ENCODE measurements at regions not wholly inside any gene's neighbourhood (a gene's known extent, or its start where the extent isn't known, plus 50 kb on each side); places are given as distances from the start of the nearest gene placed in this dataset.

- WGBS, 2 experiments (ENCODE audit: insufficient coverage in 2 of 2), result 80% methylated on average over 1 of the region's 2 CpGs; no CpG with 5 or more reads in 1 of the 2 experiments
- no peaks in the 10 kb centered on the region for H3K4me1 ChIP-seq (ENCODE audit: control insufficient read depth, insufficient read depth, low read length, poor library complexity, severe bottlenecking)
- H3K9me3 ChIP-seq (ENCODE audit: control insufficient read depth, low read length), result no peaks in the 10 kb centered on the region
- no peak overlapping the region for H3K4me3 ChIP-seq (ENCODE audit: extremely low read depth, insufficient read depth, low read length, poor library complexity, severe bottlenecking)
- H3K36me3 ChIP-seq (ENCODE audit: control insufficient read depth, insufficient read depth, low read length), result no peaks in the 10 kb centered on the region
- H3K27ac ChIP-seq (ENCODE audit: low read depth, low read length, severe bottlenecking), result no peak overlapping the region
These were observed 1022.4 kb downstream of the TMEM182 start for GRCh38 chr2:103784261-103784660.

DNA sequence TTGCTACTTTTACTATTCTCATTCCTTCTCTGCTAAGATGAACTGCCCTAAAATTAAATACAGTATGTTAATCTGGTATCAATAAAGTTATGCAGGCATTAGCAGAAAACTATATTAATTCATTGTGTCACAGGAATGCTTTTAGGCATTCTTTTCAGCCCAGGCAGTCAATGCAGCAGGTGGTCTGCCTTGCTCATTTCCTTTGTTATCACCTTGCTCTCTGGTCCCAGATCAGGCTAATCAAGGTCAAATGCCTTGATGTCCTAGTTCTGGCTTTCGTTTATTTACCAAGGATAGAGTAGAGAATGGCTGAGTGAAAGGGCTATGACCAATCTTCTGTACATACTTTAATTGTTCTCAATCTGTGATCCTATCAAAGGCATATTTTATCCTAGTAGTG, 1023.6 kb downstream of the TMEM182 start:
- WGBS, 2 experiments (ENCODE audit: insufficient coverage in 2 of 2), result no CpG with 5 or more reads among the region's 1 CpG
- Histone ChIP-seq H3K4me1 (ENCODE audit: control insufficient read depth, insufficient read depth, low read length, poor library complexity, severe bottlenecking) (no peaks in the 10 kb centered on the region), H3K27ac (ENCODE audit: low read depth, low read length, severe bottlenecking) (no peak overlapping the region), H3K9me3 (ENCODE audit: control insufficient read depth, low read length) (no peaks in the 10 kb centered on the region), H3K36me3 (ENCODE audit: control insufficient read depth, insufficient read depth, low read length) (no peaks in the 10 kb centered on the region), H3K4me3 (ENCODE audit: extremely low read depth, insufficient read depth, low read length, poor library complexity, severe bottlenecking) (no peak overlapping the region)

- no peak overlapping the region for H3K27ac ChIP-seq (ENCODE audit: low read depth, low read length, severe bottlenecking)
- no peaks in the 10 kb centered on the region for H3K36me3 ChIP-seq (ENCODE audit: control insufficient read depth, insufficient read depth, low read length)
- no peaks in the 10 kb centered on the region for H3K4me1 ChIP-seq (ENCODE audit: control insufficient read depth, insufficient read depth, low read length, poor library complexity, severe bottlenecking)
- H3K4me3 ChIP-seq (ENCODE audit: extremely low read depth, insufficient read depth, low read length, poor library complexity, severe bottlenecking), result no peak overlapping the region
- no peaks in the 10 kb centered on the region for H3K9me3 ChIP-seq (ENCODE audit: control insufficient read depth, low read length)
These were observed 1024.1 kb downstream of the TMEM182 start for GRCh38 chr2:103785956-103786355.

GRCh38 chr2:103788389-103788788, 1026.6 kb downstream of the TMEM182 start:
- Histone ChIP-seq H3K36me3 (ENCODE audit: control insufficient read depth, insufficient read depth, low read length) (no peaks in the 10 kb centered on the region), H3K27ac (ENCODE audit: low read depth, low read length, severe bottlenecking) (peak overlapping the region; percentile 51), H3K4me1 (ENCODE audit: control insufficient read depth, insufficient read depth, low read length, poor library complexity, severe bottlenecking) (no peaks in the 10 kb centered on the region), H3K9me3 (ENCODE audit: control insufficient read depth, low read length) (no peaks in the 10 kb centered on the region), H3K4me3 (ENCODE audit: extremely low read depth, insufficient read depth, low read length, poor library complexity, severe bottlenecking) (no peak overlapping the region)
- 54 to 67% methylated on average over 5 of the region's 6 CpGs for WGBS, 2 experiments (ENCODE audit: insufficient coverage in 2 of 2)

DNA sequence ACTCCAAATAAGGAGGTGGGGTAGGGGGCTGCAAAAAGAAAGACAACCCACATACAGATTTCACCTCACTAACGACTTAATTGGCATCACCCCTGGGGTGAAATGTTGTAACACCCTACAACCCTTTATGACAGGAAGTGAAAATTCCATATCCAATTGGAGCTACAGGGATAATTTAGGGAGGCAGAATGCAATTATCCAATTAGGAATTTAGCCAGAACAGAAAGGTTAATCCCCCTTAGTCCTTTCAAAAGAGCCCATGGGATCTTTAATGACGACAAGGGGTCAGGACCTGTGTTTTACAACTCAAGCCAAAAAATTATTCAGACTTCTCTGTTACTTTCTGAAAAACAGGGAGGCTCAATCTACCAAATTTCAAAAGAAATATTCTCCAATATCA, 1027.1 kb downstream of the TMEM182 start:
- Histone ChIP-seq H3K9me3 (ENCODE audit: control insufficient read depth, low read length) (no peaks in the 10 kb centered on the region), H3K4me3 (ENCODE audit: extremely low read depth, insufficient read depth, low read length, poor library complexity, severe bottlenecking) (no peak overlapping the region), H3K27ac (ENCODE audit: low read depth, low read length, severe bottlenecking) (peak overlapping the region; percentile 51), H3K36me3 (ENCODE audit: control insufficient read depth, insufficient read depth, low read length) (no peaks in the 10 kb centered on the region), H3K4me1 (ENCODE audit: control insufficient read depth, insufficient read depth, low read length, poor library complexity, severe bottlenecking) (no peaks in the 10 kb centered on the region)
- 11 to 33% methylated on average over 1 of the region's 2 CpGs for WGBS, 2 experiments (ENCODE audit: insufficient coverage in 2 of 2)

DNA sequence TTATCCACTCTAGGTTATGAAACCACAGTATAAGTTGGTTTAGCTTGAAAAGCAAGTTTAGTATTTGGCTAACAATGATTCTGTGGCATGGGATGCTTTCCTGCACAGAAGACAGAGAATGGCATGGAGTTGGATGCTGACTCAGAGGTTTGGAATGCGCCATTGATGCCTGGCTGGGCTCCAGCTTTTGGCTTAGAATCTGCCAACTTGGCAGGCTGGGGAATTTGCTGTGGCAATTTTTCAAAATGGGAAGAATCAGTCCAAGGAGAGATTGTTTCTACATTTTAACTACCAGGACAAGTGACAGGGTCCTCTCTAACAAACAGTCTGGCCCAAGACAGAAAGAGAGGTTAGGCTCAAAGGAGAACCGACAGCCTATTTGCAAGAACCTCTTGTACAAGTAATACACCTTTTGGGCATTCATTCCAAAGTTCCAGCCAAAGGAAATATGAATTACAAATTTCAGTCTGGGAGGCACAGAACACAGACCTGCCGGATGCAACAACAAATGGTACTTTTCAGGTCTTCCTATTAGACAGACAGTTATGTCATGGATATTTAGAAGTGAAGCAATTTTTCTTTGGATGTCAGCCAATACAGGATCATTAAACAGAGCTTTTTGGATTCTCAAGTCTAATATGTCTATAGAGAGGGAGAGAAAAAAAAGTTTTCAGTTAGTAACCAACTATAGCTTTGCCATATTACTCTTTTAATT, 1027.7 kb downstream of the TMEM182 start:
- no peaks in the 10 kb centered on the region for H3K9me3 ChIP-seq (ENCODE audit: control insufficient read depth, low read length)
- H3K36me3 ChIP-seq (ENCODE audit: control insufficient read depth, insufficient read depth, low read length), result no peaks in the 10 kb centered on the region
- H3K4me1 ChIP-seq (ENCODE audit: control insufficient read depth, insufficient read depth, low read length, poor library complexity, severe bottlenecking), result no peaks in the 10 kb centered on the region
- peak overlapping the region; percentile 51 for H3K27ac ChIP-seq (ENCODE audit: low read depth, low read length, severe bottlenecking)
- WGBS, 2 experiments (ENCODE audit: insufficient coverage in 2 of 2), result 51 to 77% methylated on average over 2 to 3 of the region's 3 CpGs
- no peak overlapping the region for H3K4me3 ChIP-seq (ENCODE audit: extremely low read depth, insufficient read depth, low read length, poor library complexity, severe bottlenecking)

DNA sequence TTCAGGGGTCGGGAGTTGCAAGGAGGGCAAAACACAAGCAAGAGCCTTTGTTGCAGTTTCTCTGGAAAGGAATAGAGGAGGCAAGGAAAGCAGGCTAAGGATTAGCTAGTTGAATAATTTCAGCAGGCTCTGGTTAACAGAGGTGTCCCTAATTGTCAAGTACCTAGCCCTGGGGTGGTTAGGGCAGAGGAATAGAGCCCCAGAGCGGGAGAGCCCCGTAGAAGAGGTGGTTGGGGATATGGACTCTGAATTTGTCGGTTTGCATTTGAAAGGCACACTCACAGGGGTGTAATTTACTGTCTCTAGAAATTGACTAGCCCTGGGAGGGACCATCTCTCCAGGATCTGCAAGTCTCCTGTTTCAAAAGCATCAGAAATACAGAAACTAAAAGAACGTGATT, 1030.2 kb downstream of the TMEM182 start:
- Histone ChIP-seq H3K9me3 (ENCODE audit: control insufficient read depth, low read length) (no peaks in the 10 kb centered on the region), H3K4me1 (ENCODE audit: control insufficient read depth, insufficient read depth, low read length, poor library complexity, severe bottlenecking) (no peaks in the 10 kb centered on the region), H3K27ac (ENCODE audit: low read depth, low read length, severe bottlenecking) (no peak overlapping the region), H3K4me3 (ENCODE audit: extremely low read depth, insufficient read depth, low read length, poor library complexity, severe bottlenecking) (no peak overlapping the region), H3K36me3 (ENCODE audit: control insufficient read depth, insufficient read depth, low read length) (no peaks in the 10 kb centered on the region)
- 18 to 19% methylated on average over 3 to 4 of the region's 5 CpGs for WGBS, 2 experiments (ENCODE audit: insufficient coverage in 2 of 2)

DNA sequence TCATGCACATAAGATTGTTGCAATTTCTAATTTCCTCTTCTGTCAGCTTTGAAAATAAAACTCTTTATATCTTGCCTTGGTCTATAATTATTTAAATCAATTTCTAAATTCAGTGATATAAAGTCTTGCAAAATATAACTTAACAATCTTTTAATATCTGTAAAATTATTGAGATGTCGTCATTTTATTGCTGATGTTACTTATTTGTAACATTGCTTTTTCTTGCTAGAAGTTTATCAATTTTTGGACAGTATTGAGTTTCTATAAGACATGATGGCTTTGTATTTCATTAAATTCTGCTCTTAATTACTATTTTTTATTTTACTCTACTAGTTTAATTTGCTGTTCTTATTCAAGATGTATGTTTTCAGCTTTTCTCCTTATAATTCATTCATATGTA, 1036.5 kb downstream of the TMEM182 start:
- H3K27ac ChIP-seq (ENCODE audit: low read depth, low read length, severe bottlenecking), result no peak overlapping the region
- H3K4me1 ChIP-seq (ENCODE audit: control insufficient read depth, insufficient read depth, low read length, poor library complexity, severe bottlenecking), result no peaks in the 10 kb centered on the region
- H3K9me3 ChIP-seq (ENCODE audit: control insufficient read depth, low read length), result peaks cover 5% of the 10 kb centered on the region
- H3K36me3 ChIP-seq (ENCODE audit: control insufficient read depth, insufficient read depth, low read length), result no peaks in the 10 kb centered on the region
- no CpG with 5 or more reads among the region's 1 CpG for WGBS, 2 experiments (ENCODE audit: insufficient coverage in 2 of 2)
- H3K4me3 ChIP-seq (ENCODE audit: extremely low read depth, insufficient read depth, low read length, poor library complexity, severe bottlenecking), result no peak overlapping the region

- 83% methylated on average over 1 of the region's 1 CpG; no CpG with 5 or more reads in 1 of the 2 experiments for WGBS, 2 experiments (ENCODE audit: insufficient coverage in 2 of 2)
- Histone ChIP-seq H3K9me3 (ENCODE audit: control insufficient read depth, low read length) (peaks cover 7% of the 10 kb centered on the region), H3K4me1 (ENCODE audit: control insufficient read depth, insufficient read depth, low read length, poor library complexity, severe bottlenecking) (no peaks in the 10 kb centered on the region), H3K27ac (ENCODE audit: low read depth, low read length, severe bottlenecking) (no peak overlapping the region), H3K36me3 (ENCODE audit: control insufficient read depth, insufficient read depth, low read length) (no peaks in the 10 kb centered on the region), H3K4me3 (ENCODE audit: extremely low read depth, insufficient read depth, low read length, poor library complexity, severe bottlenecking) (no peak overlapping the region)
These were observed 1042.2 kb downstream of the TMEM182 start for GRCh38 chr2:103804013-103804412.

- 100% methylated on average over 2 of the region's 3 CpGs for WGBS, 2 experiments (ENCODE audit: insufficient coverage in 2 of 2)
- Histone ChIP-seq H3K4me3 (ENCODE audit: extremely low read depth, insufficient read depth, low read length, poor library complexity, severe bottlenecking) (no peak overlapping the region), H3K27ac (ENCODE audit: low read depth, low read length, severe bottlenecking) (no peak overlapping the region), H3K9me3 (ENCODE audit: control insufficient read depth, low read length) (peaks cover 10% of the 10 kb centered on the region), H3K4me1 (ENCODE audit: control insufficient read depth, insufficient read depth, low read length, poor library complexity, severe bottlenecking) (no peaks in the 10 kb centered on the region), H3K36me3 (ENCODE audit: control insufficient read depth, insufficient read depth, low read length) (no peaks in the 10 kb centered on the region)
These were observed 1043.9 kb downstream of the TMEM182 start for GRCh38 chr2:103805746-103806145.

GRCh38 chr2:103808814-103809213, 1045.1 kb upstream of the POU3F3 start:
- H3K9me3 ChIP-seq (ENCODE audit: control insufficient read depth, low read length), result peaks cover 5% of the 10 kb centered on the region
- H3K27ac ChIP-seq (ENCODE audit: low read depth, low read length, severe bottlenecking), result no peak overlapping the region
- H3K4me1 ChIP-seq (ENCODE audit: control insufficient read depth, insufficient read depth, low read length, poor library complexity, severe bottlenecking), result no peaks in the 10 kb centered on the region
- WGBS, 2 experiments (ENCODE audit: insufficient coverage in 2 of 2), result no CpG with 5 or more reads among the region's 8 CpGs
- H3K36me3 ChIP-seq (ENCODE audit: control insufficient read depth, insufficient read depth, low read length), result no peaks in the 10 kb centered on the region
- H3K4me3 ChIP-seq (ENCODE audit: extremely low read depth, insufficient read depth, low read length, poor library complexity, severe bottlenecking), result no peak overlapping the region
